ENCODE measurements at regions not wholly inside any gene's neighbourhood (a gene's known extent, or its start where the extent isn't known, plus 50 kb on each side); places are given as distances from the start of the nearest gene placed in this dataset.

GRCh38 chr5:117060099-117060498 lies 485.5 kb upstream of the SEMA6A start:
- DNase-seq (ENCODE audit: low spot score): no peak

DNA sequence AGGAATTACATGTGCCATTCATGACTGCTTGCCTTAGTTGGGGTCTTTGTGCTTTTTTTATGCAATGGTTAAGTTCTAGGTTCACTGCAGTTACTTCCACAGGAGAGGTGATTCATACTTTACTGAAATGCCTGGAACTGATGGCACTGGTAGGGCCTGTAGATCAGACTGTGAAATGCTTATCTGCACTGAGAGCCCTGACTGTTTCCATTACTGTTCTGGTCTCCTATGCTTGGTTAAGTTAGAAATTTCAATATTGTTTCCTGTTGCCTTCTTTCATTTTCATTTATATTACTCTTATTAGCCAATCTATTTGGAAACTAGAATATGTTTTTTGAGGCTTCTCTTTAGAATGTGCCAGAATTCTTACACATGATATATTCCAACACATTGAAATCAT lies 484.1 kb upstream of the SEMA6A start:
- DNase-seq (ENCODE audit: low spot score): no peak

- no peak for DNase-seq (ENCODE audit: low spot score)
These were observed 480.9 kb upstream of the SEMA6A start for GRCh38 chr5:117055517-117055916.

GRCh38 chr5:117054911-117055310 lies 480.3 kb upstream of the SEMA6A start:
- DNase-seq (ENCODE audit: low spot score): no peak

GRCh38 chr5:117054141-117054540 lies 479.5 kb upstream of the SEMA6A start:
- DNase-seq (ENCODE audit: low spot score): no peak

- DNase-seq (ENCODE audit: low spot score): no peak
These were observed 467.4 kb upstream of the SEMA6A start for GRCh38 chr5:117041926-117042595.

- DNase-seq (ENCODE audit: low spot score): no peak
These were observed 464.4 kb upstream of the SEMA6A start for GRCh38 chr5:117039035-117039434.

GRCh38 chr5:117027384-117027783 lies 452.8 kb upstream of the SEMA6A start:
- no peak for DNase-seq (ENCODE audit: low spot score)

DNA sequence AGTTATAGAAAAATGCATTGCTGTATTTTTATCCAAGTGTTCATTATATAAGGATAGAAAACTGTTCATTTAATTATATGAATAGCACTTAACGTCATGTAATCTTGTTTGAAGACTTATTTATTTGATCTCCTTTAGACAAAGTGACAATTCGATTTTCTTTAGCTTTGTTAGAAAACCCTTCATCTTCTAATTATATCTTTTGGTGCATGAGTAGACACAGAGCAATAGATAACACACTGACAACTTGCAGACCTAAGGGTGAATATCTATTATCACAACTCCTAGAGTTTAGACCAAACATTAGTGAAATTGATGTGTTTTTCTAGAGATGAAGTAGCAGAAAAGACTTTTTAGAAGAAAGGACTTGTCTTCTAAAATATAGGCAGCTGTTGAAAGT lies 446.4 kb upstream of the SEMA6A start:
- no peak for DNase-seq (ENCODE audit: low spot score)

DNA sequence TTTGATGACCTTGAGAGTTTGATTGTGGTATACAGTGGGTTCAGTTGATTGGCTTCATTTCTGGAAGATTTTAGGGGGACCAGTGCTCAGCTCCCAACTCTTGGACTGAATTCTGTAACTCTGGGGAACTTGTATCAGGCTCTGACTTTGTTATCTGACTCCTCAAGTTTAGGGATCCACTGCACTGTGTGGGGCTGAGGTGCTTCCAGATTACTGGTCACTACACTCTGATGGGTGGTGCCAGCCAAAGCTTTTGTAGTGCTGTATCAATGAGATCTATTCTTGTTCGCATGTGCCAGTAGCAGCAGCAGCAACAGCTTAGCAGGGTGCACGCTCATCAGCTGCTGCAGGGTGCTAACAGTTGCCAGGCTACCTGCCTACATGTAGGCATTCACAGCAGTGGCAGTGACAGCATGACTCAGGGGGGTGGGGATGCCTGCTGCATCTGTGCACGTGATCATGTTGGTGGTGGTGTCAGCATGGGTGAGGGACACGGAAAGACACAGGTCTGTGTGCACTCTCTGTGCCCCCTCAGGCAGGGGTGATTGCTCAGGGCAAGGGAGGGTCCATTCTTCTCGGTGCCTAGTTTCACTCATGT lies 438.8 kb upstream of the SEMA6A start:
- DNase-seq (ENCODE audit: low spot score): no peak

- DNase-seq (ENCODE audit: low spot score): no peak
These were observed 436.0 kb upstream of the SEMA6A start for GRCh38 chr5:117010574-117010973.

DNA sequence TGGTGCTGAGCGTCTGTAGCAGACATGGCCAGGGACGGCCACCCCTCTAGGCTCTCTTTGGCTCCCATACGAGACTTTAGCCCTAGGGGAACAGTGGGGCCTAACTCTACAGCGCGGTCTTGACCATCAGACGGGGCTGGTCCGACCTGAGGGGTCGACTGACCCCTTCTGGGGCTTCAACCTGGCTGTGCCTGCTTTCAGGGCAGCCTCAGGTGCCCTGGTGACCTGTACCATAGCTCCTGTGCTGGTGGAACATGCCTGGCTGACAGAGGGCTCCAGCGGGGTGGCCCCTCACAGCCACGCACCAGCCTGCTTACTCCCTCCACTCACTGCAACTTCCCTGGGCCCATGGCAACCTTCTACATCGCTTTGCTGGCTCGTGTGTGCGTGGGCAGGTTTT lies 423.4 kb upstream of the SEMA6A start:
- no peak for DNase-seq (ENCODE audit: low spot score)

GRCh38 chr5:116992681-116993080 lies 418.1 kb upstream of the SEMA6A start:
- no peak for DNase-seq (ENCODE audit: low spot score)

- DNase-seq (ENCODE audit: low spot score): no peak
These were observed 415.4 kb upstream of the SEMA6A start for GRCh38 chr5:116989995-116990394.

GRCh38 chr5:116982035-116982434 lies 407.4 kb upstream of the SEMA6A start:
- no peak for DNase-seq (ENCODE audit: low spot score)

DNA sequence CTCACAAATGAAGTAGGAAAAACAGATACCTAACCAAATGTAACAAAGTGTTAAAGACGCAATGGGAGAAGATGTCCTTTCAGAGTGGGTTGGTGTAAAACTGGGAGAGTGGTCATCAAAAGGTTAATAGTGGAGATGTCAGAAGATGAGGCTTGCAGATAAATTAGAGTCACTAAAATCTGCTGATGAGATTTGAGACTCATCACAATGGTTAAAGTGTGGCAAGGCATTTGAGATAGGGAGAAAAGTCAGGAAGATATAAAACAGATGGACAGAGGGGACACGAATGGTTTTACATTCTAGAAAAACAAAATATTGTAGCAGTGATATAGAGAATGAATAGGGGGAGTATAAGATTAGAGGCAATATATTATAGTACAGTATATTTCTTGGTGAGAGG lies 406.0 kb upstream of the SEMA6A start:
- no peak for DNase-seq (ENCODE audit: low spot score)

DNA sequence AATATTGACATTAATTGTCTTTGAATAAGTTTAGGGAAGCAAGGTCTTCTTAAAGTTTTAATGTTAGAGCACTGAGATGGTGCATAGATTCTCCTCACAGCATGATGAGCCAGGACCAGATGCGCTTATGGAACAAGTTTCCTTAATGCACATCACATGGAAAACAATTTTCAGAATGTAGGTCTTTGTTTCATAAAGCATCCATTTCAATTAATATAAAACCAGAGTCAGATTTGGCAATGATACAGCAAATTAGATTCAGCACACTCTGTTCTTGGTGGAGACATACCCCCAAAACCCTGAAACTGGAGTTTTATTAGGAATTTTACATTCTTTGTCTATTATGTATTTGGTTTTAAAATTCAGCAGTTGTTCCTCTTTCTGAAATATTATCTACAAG lies 402.1 kb upstream of the SEMA6A start:
- no peak for DNase-seq (ENCODE audit: low spot score)

GRCh38 chr5:116971131-116971530 lies 396.5 kb upstream of the SEMA6A start:
- DNase-seq (ENCODE audit: low spot score): no peak

DNA sequence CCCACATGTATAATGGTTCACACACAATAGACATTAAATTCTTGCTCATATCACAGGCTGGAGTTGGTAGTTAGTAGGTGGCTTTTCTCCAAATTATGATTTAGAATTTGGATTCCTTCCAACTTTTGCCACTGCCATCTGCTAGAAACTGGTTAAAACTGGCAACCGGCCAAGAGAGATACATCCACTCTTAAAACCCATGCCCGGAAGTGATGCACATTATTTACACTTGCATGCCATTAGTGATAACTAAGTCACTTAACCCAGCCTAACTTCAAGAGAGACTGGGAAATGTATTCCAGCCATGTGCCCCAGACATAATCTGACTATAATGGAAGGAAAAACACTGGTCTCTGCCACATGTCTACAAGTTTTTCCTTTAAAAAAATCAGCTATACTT lies 395.7 kb upstream of the SEMA6A start:
- DNase-seq (ENCODE audit: low spot score): no peak

DNA sequence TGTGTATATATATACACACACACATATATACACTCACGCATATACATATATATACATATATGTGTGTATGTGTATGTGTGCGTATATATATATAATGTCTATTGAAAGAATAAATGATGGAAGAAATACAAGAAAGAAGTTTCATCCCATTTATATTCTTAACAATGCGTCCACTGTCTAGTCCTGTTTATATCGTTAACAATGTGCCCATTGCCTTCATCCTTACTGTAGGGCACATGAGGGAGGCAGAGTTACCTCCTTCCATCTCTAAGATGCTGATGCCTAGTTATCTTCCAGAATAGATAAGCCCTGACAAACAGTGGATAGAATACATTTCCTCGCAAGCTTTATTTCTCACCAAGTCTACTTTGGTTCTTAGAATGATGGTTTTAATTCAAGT lies 389.8 kb upstream of the SEMA6A start:
- no peak for DNase-seq (ENCODE audit: low spot score)

DNA sequence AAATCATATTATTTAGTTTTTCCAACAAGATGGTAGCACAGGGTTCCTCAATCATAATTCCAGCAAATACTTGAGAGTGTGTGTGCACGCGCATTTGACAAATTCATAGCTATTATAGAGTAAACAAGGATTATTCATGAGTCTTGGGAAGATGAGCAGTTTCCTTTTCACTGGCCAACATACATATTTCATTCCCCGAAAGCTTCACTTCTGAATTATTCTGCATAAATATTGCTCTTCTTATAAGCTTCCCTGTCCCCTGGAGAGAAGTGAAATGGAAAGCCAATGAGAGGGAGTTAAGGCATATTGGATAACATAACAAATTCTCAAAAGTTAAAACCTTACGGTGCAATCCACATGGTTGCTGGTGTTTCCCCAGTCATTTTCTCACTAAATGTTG lies 386.4 kb upstream of the SEMA6A start:
- DNase-seq (ENCODE audit: low spot score): no peak

- DNase-seq (ENCODE audit: low spot score): no peak
These were observed 385.2 kb upstream of the SEMA6A start for GRCh38 chr5:116959843-116960242.

DNA sequence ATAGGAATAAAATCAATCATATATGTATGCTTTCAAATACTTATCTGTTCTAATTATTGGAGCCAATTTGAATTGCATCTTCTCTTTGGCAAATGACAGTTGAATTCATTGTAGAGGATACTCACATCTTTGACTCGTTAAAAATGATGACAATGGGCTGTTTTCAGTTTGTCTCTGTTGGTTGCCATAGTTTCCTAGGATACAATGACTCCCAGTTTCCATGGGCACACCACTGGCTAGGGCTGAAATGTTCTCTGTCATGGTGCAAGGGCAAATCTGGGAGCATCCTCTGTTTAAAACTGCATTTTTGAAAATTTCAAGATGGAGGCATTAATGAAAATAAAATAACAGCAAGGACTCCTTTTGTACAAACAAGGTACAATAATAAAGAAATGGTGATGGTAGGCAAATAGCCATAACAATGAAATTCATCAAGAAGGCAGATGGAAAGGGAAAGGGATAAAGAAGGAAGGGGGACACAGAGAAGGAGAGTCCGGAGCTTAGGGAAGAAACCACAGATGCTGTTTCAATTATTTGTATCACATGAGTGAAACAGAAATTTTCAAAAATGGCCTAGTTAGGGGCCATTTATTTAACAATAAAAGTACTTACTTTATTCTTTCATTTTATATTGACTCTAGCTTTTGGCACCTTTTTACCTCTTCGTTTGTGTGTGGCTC lies 378.8 kb upstream of the SEMA6A start:
- DNase-seq (ENCODE audit: low spot score): no peak

DNA sequence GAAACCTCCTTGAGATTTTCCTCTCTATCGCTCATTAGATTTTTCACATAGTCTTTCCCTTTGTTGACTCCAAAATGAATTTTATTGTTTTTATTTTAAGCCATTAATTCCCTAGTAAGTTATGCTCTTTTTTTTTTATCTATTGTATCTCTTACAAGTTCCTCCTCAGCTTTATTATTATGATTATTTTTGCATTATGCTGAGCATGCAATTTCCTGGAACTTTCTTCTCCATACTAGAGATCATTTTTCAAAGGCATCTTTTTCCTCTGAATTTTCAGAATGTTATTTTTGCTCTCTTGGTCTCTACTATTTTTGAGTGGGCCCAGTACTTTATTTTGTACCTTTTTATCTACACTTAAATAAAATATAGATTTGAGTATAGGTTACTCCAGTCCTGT lies 376.6 kb upstream of the SEMA6A start:
- no peak for DNase-seq (ENCODE audit: low spot score)

All from CD4-positive, alpha-beta T cell treated with Interleukin-6 at 100 ng/mL for 8 hours (primary cell).